Peyer's patch (tissue), 4 donors: ENCODE measurements at regions not wholly inside any gene's neighbourhood (a gene's known extent, or its start where the extent isn't known, plus 50 kb on each side); places are given as distances from the start of the nearest gene placed in this dataset.

ENCODE experiments used
- POLR2A ChIP-seq, 2 donors: fragments of 450-650 bp; IDR thresholded peaks; one replicate each; pipeline ENCODE4 v1.5.1; 2017; ENCODE audit warnings: antibody characterized with exemption in 2 of 2, mild to moderate bottlenecking in 2 of 2, moderate library complexity in 2 of 2
- TF ChIP-seq, protein P1 (sequence below), 6 experiments: fragments of 450-650 bp in 4 of 6; fragments of 200-600 bp in 2 of 6; sonication (generic) in 1 of 6; IDR thresholded peaks; one replicate each; pipeline ENCODE4 v1.5.1; 2017 to 2019; ENCODE audit warnings: antibody characterized with exemption in 6 of 6, mild to moderate bottlenecking in 3 of 6, moderate library complexity in 1 of 6

- TF ChIP-seq, protein P1, sequence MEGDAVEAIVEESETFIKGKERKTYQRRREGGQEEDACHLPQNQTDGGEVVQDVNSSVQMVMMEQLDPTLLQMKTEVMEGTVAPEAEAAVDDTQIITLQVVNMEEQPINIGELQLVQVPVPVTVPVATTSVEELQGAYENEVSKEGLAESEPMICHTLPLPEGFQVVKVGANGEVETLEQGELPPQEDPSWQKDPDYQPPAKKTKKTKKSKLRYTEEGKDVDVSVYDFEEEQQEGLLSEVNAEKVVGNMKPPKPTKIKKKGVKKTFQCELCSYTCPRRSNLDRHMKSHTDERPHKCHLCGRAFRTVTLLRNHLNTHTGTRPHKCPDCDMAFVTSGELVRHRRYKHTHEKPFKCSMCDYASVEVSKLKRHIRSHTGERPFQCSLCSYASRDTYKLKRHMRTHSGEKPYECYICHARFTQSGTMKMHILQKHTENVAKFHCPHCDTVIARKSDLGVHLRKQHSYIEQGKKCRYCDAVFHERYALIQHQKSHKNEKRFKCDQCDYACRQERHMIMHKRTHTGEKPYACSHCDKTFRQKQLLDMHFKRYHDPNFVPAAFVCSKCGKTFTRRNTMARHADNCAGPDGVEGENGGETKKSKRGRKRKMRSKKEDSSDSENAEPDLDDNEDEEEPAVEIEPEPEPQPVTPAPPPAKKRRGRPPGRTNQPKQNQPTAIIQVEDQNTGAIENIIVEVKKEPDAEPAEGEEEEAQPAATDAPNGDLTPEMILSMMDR (IDR thresholded peaks at IDR 0.05) = no peak
- no peak for TF ChIP-seq POLR2A (IDR thresholded peaks at IDR 0.05)
Measured at GRCh38 chr4:180640193-180640592, 1603.0 kb upstream of the TENM3 start.
